Tibial artery (tissue), 4 donors: ENCODE measurements at regions not wholly inside any gene's neighbourhood (a gene's known extent, or its start where the extent isn't known, plus 50 kb on each side); places are given as distances from the start of the nearest gene placed in this dataset.

ENCODE experiments used
- DNase-seq, 2 donors: peaks; one replicate each; pipeline ENCODE4 v3.0.0-alpha.2; 2019
- H3K27ac ChIP-seq, 2 donors: fragments of 200-600 bp; sonication (generic) in 1 of 2; 1 replicate in 1 of 2; 2 replicates in 1 of 2; pipeline ENCODE4 v1.5.1; 2018 to 2019; ENCODE audit warnings: mild to moderate bottlenecking in 1 of 2
- H3K27me3 ChIP-seq, 2 donors: fragments of 200-600 bp; sonication (generic) in 1 of 2; one replicate each; pipeline versions ENCODE4 v1.5.1 to v1.6.0; 2016 to 2019
- H3K36me3 ChIP-seq, 3 donors: fragments of 200-600 bp; sonication (generic) in 2 of 3; one replicate each; pipeline ENCODE4 v1.5.1; 2016 to 2019; ENCODE audit warnings: mild to moderate bottlenecking in 2 of 3
- H3K4me1 ChIP-seq, 4 donors: fragments of 200-600 bp; sonication (generic) in 2 of 4; 1 replicate in 3 of 4; 2 replicates in 1 of 4; pipeline ENCODE4 v1.5.1; 2016 to 2019
- H3K4me3 ChIP-seq, 2 donors: fragments of 200-600 bp; sonication (generic) in 1 of 2; 1 replicate in 1 of 2; 2 replicates in 1 of 2; pipeline ENCODE4 v1.5.1; 2018 to 2019; ENCODE audit warnings: mild to moderate bottlenecking in 2 of 2
- H3K9me3 ChIP-seq, 3 donors: fragments of 200-600 bp; sonication (generic) in 1 of 3; one replicate each; pipeline ENCODE4 v1.5.1; 2016 to 2019
- intact Hi-C: fragments of 100-400 bp; cut with DNase I; formaldehyde crosslinking; loops from one replicate; pipeline ENCODE4 v1.15.0; 2023; ENCODE audit warnings: low total_unique reads
- TF ChIP-seq, protein P1 (sequence below), 2 experiments: fragments of 200-600 bp in 1 of 2; fragments of 450-650 bp in 1 of 2; IDR thresholded peaks; one replicate each; pipeline ENCODE4 v1.5.1; 2017 to 2019; ENCODE audit warnings: antibody characterized with exemption in 2 of 2, mild to moderate bottlenecking in 1 of 2, moderate library complexity in 1 of 2

DNA sequence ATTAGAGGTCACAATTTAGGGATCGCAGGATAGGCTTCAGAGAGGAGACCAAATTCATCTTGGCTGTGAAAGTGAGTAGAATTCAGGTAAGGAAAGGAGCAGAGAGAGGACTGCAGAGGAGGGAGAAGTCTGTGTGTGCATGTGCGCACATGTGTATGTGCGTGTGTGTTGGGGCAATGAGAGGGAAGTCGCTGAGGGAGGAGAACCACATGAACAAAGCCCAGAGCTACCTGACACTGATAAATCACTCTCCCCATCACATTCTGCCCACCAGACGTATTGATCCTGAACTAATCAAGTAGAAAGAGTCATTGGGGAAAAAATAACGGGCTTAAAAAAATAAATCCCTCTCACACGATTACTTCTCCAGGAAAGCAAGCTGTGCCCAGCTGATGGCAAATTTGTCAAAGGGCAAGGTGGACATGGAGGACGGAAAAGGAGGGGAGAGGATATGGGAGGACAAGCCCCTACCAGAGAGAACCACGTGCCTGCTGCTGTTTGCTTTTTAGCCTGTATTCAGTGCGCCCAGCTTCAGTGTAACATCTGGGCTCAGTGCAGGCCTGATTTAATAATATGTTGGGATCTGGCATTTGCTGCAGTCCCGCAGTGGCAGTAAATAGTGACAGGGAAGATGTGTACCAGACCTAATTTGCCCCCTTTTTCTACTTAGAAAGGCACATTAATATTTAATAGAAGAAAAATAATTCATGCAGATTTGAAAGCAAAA, 307.5 kb downstream of the C1D start:
- DNase-seq, result no peak

DNA sequence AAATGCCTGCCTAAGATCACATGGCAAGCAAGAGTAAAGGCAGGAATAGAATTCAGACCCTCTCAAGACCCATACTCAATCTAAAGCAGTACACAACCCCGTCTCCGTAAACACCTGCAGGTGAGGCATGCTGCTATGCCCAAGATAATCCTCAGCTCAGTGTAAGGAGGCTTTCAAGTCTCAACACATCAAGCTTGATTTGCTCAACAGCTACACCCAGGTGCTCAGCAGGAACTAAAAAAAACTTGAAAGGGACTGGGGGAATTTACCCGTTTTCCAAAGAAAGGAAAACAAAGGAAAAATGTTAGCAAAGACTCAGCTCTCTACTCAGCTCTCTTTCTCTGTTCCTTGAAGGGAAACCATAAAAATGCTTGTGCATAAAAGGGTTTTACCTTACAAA, 301.8 kb downstream of the C1D start:
- TF ChIP-seq, protein P1, sequence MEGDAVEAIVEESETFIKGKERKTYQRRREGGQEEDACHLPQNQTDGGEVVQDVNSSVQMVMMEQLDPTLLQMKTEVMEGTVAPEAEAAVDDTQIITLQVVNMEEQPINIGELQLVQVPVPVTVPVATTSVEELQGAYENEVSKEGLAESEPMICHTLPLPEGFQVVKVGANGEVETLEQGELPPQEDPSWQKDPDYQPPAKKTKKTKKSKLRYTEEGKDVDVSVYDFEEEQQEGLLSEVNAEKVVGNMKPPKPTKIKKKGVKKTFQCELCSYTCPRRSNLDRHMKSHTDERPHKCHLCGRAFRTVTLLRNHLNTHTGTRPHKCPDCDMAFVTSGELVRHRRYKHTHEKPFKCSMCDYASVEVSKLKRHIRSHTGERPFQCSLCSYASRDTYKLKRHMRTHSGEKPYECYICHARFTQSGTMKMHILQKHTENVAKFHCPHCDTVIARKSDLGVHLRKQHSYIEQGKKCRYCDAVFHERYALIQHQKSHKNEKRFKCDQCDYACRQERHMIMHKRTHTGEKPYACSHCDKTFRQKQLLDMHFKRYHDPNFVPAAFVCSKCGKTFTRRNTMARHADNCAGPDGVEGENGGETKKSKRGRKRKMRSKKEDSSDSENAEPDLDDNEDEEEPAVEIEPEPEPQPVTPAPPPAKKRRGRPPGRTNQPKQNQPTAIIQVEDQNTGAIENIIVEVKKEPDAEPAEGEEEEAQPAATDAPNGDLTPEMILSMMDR (IDR thresholded peaks at IDR 0.05), result no peak
- Histone ChIP-seq H3K27me3 (peaks cover 0 to 3% of the 10 kb centered on the region in 2 donors), H3K9me3 (no peaks in the 10 kb centered on the region), H3K27ac (no peak overlapping the region), H3K36me3 (no peaks in the 10 kb centered on the region), H3K4me3 (no peak overlapping the region), H3K4me1 (no peaks in the 10 kb centered on the region)
- intact Hi-C loops, result no loop called here
- no peak for DNase-seq

More for the DNA sequence above, 307.5 kb downstream of the C1D start:
- intact Hi-C loops, result no loop called here
- TF ChIP-seq, protein P1 (IDR thresholded peaks at IDR 0.05), result no peak
- Histone ChIP-seq H3K4me3 (no peak overlapping the region), H3K36me3 (no peaks in the 10 kb centered on the region), H3K9me3 (no peaks in the 10 kb centered on the region), H3K4me1 (peaks cover 0 to 10% (median 0%) of the 10 kb centered on the region in 4 donors), H3K27ac (no peak overlapping the region), H3K27me3 (peaks cover 0 to 3% of the 10 kb centered on the region in 2 donors)

DNA sequence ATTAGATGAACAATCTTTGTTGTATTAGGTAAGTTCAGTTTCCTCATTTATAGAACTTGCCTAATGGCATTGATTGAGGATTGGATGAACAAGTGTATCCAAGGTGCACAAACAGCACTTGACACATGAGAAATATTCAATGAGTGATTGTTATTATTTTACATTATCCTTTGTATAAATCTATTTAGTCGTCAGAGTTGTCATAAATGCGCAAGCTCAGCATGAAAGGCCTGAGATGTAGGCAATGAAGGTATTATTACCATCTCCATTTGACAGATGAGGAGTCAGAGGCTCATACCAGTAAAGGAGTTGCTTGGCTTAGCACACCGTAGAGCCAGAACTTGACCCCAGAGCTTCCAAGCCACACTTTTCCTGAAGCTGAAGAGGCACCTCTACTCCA, 291.4 kb downstream of the C1D start:
- no peak overlapping the region for H3K27ac ChIP-seq
- no peak for DNase-seq
- TF ChIP-seq, protein P1 (IDR thresholded peaks at IDR 0.05), result no peak

DNA sequence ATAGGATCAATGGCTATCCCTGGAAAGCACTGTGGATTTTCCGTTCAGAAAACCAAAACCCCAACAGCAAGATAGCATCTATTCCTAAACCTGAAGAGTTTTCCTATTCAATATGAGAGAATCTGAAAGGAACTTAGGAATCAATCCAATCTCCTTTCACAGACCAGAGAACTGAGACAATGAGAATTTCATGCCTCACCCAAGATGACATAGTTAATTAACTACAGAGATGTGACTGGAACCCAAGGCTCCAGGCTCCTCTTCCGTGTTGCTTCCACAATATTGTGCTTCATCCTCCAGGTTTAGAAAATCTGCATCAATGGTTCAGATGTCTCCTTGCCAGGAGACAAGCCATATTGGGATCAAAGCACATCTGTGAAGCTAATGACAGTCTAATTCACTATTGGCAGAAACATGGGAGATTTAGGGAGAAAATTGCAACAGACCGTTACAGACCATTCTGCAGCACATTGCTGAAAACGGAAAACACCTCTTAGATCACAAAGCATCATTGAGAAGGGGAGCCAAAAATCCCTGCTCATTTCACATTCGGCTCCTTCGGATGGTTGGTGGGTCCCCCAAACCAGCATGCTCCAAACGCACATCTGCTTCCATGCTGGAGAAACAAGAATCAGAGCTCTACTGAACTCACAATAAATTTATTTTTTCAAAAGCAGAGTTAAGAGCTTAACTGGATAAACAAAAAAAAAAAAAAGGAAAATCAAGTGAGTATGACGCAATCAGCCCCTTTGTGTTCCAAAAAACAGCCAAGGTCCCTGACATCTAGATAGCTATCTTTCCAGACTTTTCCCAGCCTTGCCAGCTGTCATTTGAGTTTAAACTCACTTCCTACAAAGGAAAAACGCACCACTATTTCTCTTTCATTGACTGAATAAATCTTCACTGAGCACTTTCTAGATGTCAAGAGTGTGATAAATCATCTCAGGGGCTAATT, 290.3 kb downstream of the C1D start:
- Histone ChIP-seq H3K9me3 (no peaks in the 10 kb centered on the region), H3K36me3 (no peaks in the 10 kb centered on the region), H3K27me3 (no peaks in the 10 kb centered on the region), H3K27ac (no peak overlapping the region), H3K4me1 (no peaks in the 10 kb centered on the region), H3K4me3 (no peak overlapping the region)
- intact Hi-C loops, result no loop called here
- TF ChIP-seq, protein P1 (IDR thresholded peaks at IDR 0.05), result no peak
- no peak for DNase-seq

More for the DNA sequence above, 291.4 kb downstream of the C1D start:
- Histone ChIP-seq H3K4me3 (no peak overlapping the region), H3K4me1 (no peaks in the 10 kb centered on the region), H3K27me3 (no peaks in the 10 kb centered on the region), H3K36me3 (no peaks in the 10 kb centered on the region), H3K9me3 (no peaks in the 10 kb centered on the region)
- intact Hi-C loops, result no loop called here

DNA sequence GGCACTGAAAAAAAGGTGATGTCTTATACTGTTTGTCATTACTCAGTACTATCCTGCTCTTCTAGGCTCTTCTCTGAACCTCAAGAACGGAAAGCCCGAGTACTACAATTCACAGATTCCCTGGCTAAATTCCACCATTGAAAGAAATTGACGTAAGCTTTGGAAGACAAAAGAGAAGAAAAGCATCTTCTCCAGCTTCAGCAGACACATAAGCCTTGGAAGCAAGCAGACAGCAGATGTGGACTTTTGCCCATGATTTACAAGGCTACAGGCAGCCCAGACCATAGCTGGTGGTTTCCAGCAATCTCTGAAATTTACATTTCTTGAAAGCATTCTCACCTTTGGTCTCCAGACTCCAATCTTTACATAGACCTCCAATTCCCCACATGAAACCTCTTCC, 289.0 kb downstream of the C1D start:
- no peak for DNase-seq
- TF ChIP-seq, protein P1 (IDR thresholded peaks at IDR 0.05), result no peak
- H3K36me3 ChIP-seq, result no peaks in the 10 kb centered on the region
- intact Hi-C loops, result no loop called here
- no peaks in the 10 kb centered on the region for H3K4me1 ChIP-seq
- H3K27ac ChIP-seq, result no peak overlapping the region
- H3K9me3 ChIP-seq, result no peaks in the 10 kb centered on the region
- no peak overlapping the region for H3K4me3 ChIP-seq
- H3K27me3 ChIP-seq, result no peaks in the 10 kb centered on the region
